HG03060 (cell line): ENCODE measurements at regions not wholly inside any gene's neighbourhood (a gene's known extent, or its start where the extent isn't known, plus 50 kb on each side); places are given as distances from the start of the nearest gene placed in this dataset.

Experiments used
- ATAC-seq: cut with Tn5 transposase; IDR thresholded peaks from one replicate; pipeline ENCODE4 v1.9.1; 2021; ENCODE audit warnings: low read depth, moderate number of reproducible peaks; ENCODE audit not compliant: unreplicated experiment

GRCh38 chr18:78890388-78890787 lies 89.2 kb upstream of the SALL3 start:
- no peak for ATAC-seq

- ATAC-seq, result no peak
Measured at GRCh38 chr18:78891185-78891762, 88.3 kb upstream of the SALL3 start.

GRCh38 chr18:78892177-78892576 lies 87.4 kb upstream of the SALL3 start:
- no peak for ATAC-seq

GRCh38 chr18:78892721-78893120 lies 86.9 kb upstream of the SALL3 start:
- ATAC-seq, result no peak

- ATAC-seq, result no peak
Measured at GRCh38 chr18:78893281-78894032, 86.2 kb upstream of the SALL3 start.

GRCh38 chr18:78894033-78894305 lies 85.6 kb upstream of the SALL3 start:
- no peak for ATAC-seq

GRCh38 chr18:78895207-78896001 lies 84.2 kb upstream of the SALL3 start:
- ATAC-seq, result no peak

GRCh38 chr18:78896111-78896905 lies 83.3 kb upstream of the SALL3 start:
- ATAC-seq, result no peak

GRCh38 chr18:78898066-78898465 lies 81.6 kb upstream of the SALL3 start:
- no peak for ATAC-seq

GRCh38 chr18:78898635-78899034 lies 81.0 kb upstream of the SALL3 start:
- ATAC-seq, result no peak

GRCh38 chr18:78899241-78899640 lies 80.4 kb upstream of the SALL3 start:
- ATAC-seq, result no peak

- no peak for ATAC-seq
Measured at GRCh38 chr18:78900938-78901909, 78.4 kb upstream of the SALL3 start.

- ATAC-seq, result no peak
Measured at GRCh38 chr18:78901923-78902794, 77.5 kb upstream of the SALL3 start.

GRCh38 chr18:78902795-78903435 lies 76.7 kb upstream of the SALL3 start:
- ATAC-seq, result no peak

- ATAC-seq, result no peak
Measured at GRCh38 chr18:78903436-78904178, 76.0 kb upstream of the SALL3 start.

GRCh38 chr18:78904179-78904531 lies 75.5 kb upstream of the SALL3 start:
- ATAC-seq, result no peak

- no peak for ATAC-seq
Measured at GRCh38 chr18:78905334-78905733, 74.3 kb upstream of the SALL3 start.

GRCh38 chr18:78906066-78906465 lies 73.6 kb upstream of the SALL3 start:
- ATAC-seq, result no peak
